ENCODE measurements at regions not wholly inside any gene's neighbourhood (a gene's known extent, or its start where the extent isn't known, plus 50 kb on each side); places are given as distances from the start of the nearest gene placed in this dataset.

- WGBS, 2 donors (ENCODE audit: low coverage in 1 of 2) = 40% methylated on average over 2 of the region's 14 CpGs; no CpG with 5 or more reads in 1 of the 2 donors
- Histone ChIP-seq H3K4me1 (no peaks in the 10 kb centered on the region), H3K9me3 (no peaks in the 10 kb centered on the region), H3K27ac (no peak overlapping the region), H3K4me3 (no peak overlapping the region), H3K27me3 (peaks cover 83% of the 10 kb centered on the region), H3K36me3 (no peaks in the 10 kb centered on the region)
- TF ChIP-seq CTCF (IDR thresholded peaks at IDR 0.05) = no peak
- no peak for TF ChIP-seq POLR2AphosphoS5 (IDR thresholded peaks at IDR 0.05)
- no peak for TF ChIP-seq POLR2A (IDR thresholded peaks at IDR 0.05)
- TF ChIP-seq EP300 (IDR thresholded peaks at IDR 0.05) = no peak
- no peak for ATAC-seq
Measured at GRCh38 chr1:30257742-30258380, 465.5 kb downstream of the MATN1 start.

- Histone ChIP-seq H3K27ac (no peak overlapping the region), H3K4me1 (no peaks in the 10 kb centered on the region), H3K9me3 (no peaks in the 10 kb centered on the region), H3K27me3 (peaks cover 88% of the 10 kb centered on the region), H3K4me3 (no peak overlapping the region), H3K36me3 (no peaks in the 10 kb centered on the region)
- TF ChIP-seq EP300 (IDR thresholded peaks at IDR 0.05) = no peak
- WGBS, 2 donors (ENCODE audit: low coverage in 1 of 2) = no CpG with 5 or more reads among the region's 1 CpG
- no peak for ATAC-seq
Measured at GRCh38 chr1:30257322-30257721, 466.1 kb downstream of the MATN1 start.

- H3K36me3 ChIP-seq = no peaks in the 10 kb centered on the region
- H3K27ac ChIP-seq = no peak overlapping the region
- TF ChIP-seq EP300 (IDR thresholded peaks at IDR 0.05) = no peak
- no peak for TF ChIP-seq POLR2A (IDR thresholded peaks at IDR 0.05)
- no peak for TF ChIP-seq POLR2AphosphoS5 (IDR thresholded peaks at IDR 0.05)
- TF ChIP-seq CTCF (IDR thresholded peaks at IDR 0.05) = no peak
- no peak for ATAC-seq
- no peaks in the 10 kb centered on the region for H3K4me1 ChIP-seq
- no peaks in the 10 kb centered on the region for H3K9me3 ChIP-seq
- H3K27me3 ChIP-seq = peaks cover 92% of the 10 kb centered on the region
- H3K4me3 ChIP-seq = no peak overlapping the region
- 75% methylated on average over 2 of the region's 6 CpGs; no CpG with 5 or more reads in 1 of the 2 donors for WGBS, 2 donors (ENCODE audit: low coverage in 1 of 2)
Measured at GRCh38 chr1:30256911-30257310, 466.5 kb downstream of the MATN1 start.

- H3K9me3 ChIP-seq = no peaks in the 10 kb centered on the region
- H3K4me1 ChIP-seq = no peaks in the 10 kb centered on the region
- no peak overlapping the region for H3K4me3 ChIP-seq
- no peaks in the 10 kb centered on the region for H3K36me3 ChIP-seq
- H3K27ac ChIP-seq = no peak overlapping the region
- ATAC-seq = no peak
- no peak for TF ChIP-seq POLR2A (IDR thresholded peaks at IDR 0.05)
- TF ChIP-seq POLR2AphosphoS5 (IDR thresholded peaks at IDR 0.05) = no peak
- TF ChIP-seq CTCF (IDR thresholded peaks at IDR 0.05) = no peak
- no peak for TF ChIP-seq EP300 (IDR thresholded peaks at IDR 0.05)
- WGBS, 2 donors (ENCODE audit: low coverage in 1 of 2) = 38 to 45% methylated on average over 3 to 5 of the region's 5 CpGs
- H3K27me3 ChIP-seq = peaks cover 93% of the 10 kb centered on the region
Measured at GRCh38 chr1:30255111-30255724, 468.2 kb downstream of the MATN1 start.

GRCh38 chr1:30253807-30254440 is 469.5 kb downstream of the MATN1 start:
- Histone ChIP-seq H3K27me3 (peaks cover 91% of the 10 kb centered on the region), H3K9me3 (no peaks in the 10 kb centered on the region), H3K27ac (no peak overlapping the region), H3K4me3 (no peak overlapping the region), H3K4me1 (no peaks in the 10 kb centered on the region), H3K36me3 (no peaks in the 10 kb centered on the region)
- WGBS, 2 donors (ENCODE audit: low coverage in 1 of 2) = 70% methylated on average over 2 of the region's 8 CpGs; no CpG with 5 or more reads in 1 of the 2 donors
- TF ChIP-seq POLR2AphosphoS5 (IDR thresholded peaks at IDR 0.05) = no peak
- TF ChIP-seq EP300 (IDR thresholded peaks at IDR 0.05) = no peak
- TF ChIP-seq CTCF (IDR thresholded peaks at IDR 0.05) = no peak
- TF ChIP-seq POLR2A (IDR thresholded peaks at IDR 0.05) = no peak
- no peak for ATAC-seq
